ENCODE measurements at regions not wholly inside any gene's neighbourhood (a gene's known extent, or its start where the extent isn't known, plus 50 kb on each side); places are given as distances from the start of the nearest gene placed in this dataset.

DNA sequence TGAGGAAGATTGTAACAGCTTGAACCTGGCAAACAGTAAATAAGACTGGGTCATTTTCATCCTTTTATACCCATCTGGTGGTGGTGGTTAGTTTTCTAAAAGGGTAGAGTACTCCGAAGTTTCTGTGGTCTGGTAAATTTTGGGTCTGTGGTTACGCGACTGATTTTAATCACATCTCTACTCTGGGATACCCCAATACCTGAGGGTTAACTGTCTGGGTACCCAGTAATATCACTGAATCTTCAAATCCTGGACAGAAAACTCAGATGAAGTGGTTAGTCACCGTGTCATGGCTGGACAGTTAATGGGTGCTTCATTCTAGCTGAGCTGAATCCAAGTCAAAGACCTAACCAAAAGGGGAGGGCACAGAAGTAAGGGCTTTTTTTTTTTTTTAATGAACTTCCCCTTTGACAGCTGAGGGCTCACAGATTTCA is 474.2 kb downstream of the GADD45G start:
- TF ChIP-seq CTCF (IDR thresholded peaks at IDR 0.05; ENCODE audit: low read length) (no peak), EZH2 (IDR thresholded peaks at IDR 0.05; ENCODE audit: borderline replicate concordance, low read length) (no peak)

Data from OCI-LY1 (cell line).